IPS-18c (cell line): ENCODE measurements at regions not wholly inside any gene's neighbourhood (a gene's known extent, or its start where the extent isn't known, plus 50 kb on each side); places are given as distances from the start of the nearest gene placed in this dataset.
"Not testable (repeated sequence)": the region's sequence is repeated elsewhere in the genome, so short reads cannot be mapped to it uniquely, and the experiment has no call there.

ENCODE experiments used
- H3K4me3 ChIP-seq: 2 replicates; pipeline ENCODE4 v1.7.0; 2013; ENCODE audit warnings: low read depth, mild to moderate bottlenecking, low read length, moderate library complexity; ENCODE audit not compliant: insufficient read depth
- H3K9me3 ChIP-seq: one replicate; pipeline ENCODE4 v1.6.1; 2013; ENCODE audit warnings: mild to moderate bottlenecking, low read length, moderate library complexity; ENCODE audit not compliant: control insufficient read depth, insufficient read depth

DNA sequence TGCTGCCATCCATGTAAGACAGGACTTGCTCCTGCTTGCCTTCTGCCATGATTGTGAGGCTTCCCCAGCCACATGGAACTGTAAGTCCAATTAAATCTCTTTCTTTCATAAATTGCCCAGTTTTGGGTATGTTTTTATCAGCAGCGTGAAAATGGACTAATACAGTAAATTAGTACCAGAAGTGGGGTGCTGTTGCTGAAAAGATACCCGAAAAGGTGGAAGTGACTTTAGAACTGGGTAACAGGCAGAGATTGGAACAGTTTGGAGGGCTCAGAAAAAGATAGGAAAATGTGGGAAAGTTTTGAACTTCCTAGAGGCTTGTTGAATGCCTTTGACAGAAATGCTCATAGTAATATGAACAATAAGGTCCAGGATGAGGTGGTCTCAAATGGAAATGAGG is 253.3 kb downstream of the YTHDC2 start:
- not testable (repeated sequence) for H3K9me3 ChIP-seq

DNA sequence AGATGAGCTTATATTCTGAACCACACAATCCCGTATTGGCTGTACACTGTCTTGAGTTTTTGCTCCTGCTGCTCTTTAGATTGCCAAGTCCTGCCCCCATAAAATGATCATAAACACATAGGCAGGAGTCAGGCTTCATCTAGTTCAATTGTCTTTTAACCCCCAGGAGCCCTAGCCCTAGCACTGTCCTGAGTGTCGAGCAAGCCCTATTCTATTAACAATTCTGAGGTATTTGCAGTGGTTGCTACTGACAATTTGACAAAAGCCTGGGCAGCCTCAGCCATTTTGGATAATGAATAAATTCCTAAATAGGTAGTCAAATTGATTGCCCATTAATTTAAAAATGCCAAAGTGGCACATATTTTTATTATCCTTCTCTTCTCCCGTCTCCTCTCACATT is 257.2 kb downstream of the YTHDC2 start:
- Histone ChIP-seq H3K4me3 (no peak overlapping the region), H3K9me3 (peaks cover 5% of the 10 kb centered on the region)

More for the DNA sequence above, 253.3 kb downstream of the YTHDC2 start:
- not testable (repeated sequence) for H3K4me3 ChIP-seq

DNA sequence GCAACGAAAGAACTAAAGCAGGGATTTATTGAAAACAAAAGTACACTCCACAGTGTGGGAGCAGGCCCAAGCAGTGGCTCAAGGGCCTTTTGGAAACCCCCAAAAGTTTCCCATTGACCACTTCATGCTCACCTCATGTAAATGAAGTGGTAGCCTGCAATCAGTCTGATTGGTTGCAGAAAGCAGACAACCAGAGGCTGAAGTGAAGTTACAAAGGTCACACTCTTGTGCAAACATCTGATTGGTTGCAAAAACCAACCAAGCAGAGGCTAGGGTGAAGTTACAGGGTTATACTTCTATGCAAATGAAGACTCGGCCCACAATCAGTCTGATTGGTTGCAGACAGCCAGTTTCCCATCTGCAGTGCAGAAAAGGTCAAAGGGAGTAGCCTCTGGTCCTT is 258.0 kb downstream of the YTHDC2 start:
- H3K9me3 ChIP-seq: peaks cover 5% of the 10 kb centered on the region
- H3K4me3 ChIP-seq: no peak overlapping the region

DNA sequence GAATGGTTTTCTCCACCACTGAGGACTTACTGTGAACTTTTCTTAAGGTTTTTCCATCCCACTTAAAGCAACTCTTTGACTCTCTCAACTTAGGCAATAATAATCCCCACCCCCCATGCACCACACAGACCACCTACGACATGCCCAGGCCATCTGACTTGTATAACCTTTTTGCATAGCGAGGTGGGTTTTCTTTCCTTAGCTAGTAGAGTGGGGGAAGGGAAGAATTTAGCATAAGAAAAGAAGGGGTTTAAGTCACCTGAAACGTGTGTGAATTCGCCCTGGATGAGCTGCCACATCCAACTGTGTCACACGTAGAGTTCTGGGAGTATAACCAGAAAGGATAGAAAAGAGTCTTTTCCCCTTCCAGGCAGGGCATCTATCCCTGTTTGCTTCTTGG is 262.7 kb downstream of the YTHDC2 start:
- Histone ChIP-seq H3K4me3 (no peak overlapping the region), H3K9me3 (no peaks in the 10 kb centered on the region)

DNA sequence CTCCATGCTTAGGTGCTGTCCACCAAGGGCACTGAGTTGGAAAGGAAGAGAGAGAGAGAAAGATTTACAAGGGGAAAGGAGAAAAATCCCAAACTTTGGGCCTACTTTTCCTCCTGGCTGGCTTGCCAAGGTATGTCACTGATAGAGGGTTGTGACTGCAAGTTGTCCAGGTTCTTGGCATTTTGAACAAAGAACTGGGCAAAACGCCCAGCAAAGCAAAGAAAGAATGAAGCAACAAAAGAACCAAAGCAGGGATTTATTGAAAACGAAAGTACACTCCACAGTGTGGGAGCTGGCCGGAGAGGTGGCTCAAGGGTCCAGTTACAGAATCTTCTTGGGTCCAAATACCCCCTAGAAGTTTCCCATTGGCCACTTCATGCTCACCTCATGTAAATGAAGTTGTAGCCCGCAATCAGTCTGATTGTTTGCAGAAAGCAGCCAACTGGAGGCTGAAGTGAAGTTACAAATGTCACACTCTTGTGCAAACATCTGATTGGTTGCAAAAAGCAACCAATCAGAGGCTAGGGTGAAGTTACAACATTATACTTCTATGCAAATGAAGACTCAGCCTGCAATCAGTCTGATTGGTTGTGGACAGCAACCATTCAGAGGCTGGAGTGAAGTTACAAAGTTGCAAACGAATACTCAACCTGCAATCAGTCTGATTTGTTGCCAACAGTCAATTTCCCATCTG is 263.5 kb downstream of the YTHDC2 start:
- no peaks in the 10 kb centered on the region for H3K9me3 ChIP-seq
- H3K4me3 ChIP-seq: no peak overlapping the region; the same call in 1 of the 2 replicates

DNA sequence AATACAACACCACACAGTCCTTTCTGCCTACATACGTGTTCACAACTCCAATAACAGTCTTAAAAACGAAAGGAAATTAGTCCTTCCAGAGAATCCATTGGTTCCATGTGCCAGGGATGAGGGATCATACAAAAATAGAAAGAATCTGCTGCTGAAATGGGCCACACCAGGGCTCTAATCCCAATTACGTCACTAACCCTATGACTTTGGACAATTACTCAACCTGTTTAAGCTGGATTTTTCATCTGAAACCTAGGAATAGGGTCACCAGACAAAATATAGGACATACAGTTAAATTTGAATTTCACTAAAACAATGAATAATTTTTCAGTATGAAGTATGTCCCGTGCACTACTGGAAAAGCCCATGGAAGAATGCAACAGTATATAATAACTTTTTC is 264.7 kb downstream of the YTHDC2 start:
- Histone ChIP-seq H3K4me3 (no peak overlapping the region), H3K9me3 (no peaks in the 10 kb centered on the region)

DNA sequence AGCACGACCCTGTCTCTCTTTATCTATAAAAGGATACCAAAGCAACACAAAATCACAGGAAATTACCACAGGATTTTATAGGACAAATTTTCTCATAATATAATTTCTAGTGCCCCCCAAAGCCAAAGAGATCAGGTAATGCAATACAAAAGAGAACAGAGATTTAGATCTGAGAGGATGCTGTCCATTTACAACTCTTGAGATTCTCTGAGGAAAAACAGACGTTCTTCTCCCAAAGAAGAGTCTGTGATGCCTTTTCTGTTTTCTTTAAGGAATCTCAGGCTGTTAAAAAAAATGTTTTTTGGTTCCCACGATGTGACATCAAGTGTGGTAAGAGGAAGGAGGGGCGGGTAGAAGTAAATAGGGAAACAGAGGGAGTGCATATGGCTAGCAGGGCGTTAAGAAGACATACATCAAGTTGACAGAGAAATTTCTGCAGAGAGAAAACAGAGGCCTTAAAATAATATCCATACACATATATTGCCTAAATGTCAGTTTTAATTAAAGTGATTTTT is 274.7 kb downstream of the YTHDC2 start:
- Histone ChIP-seq H3K4me3 (no peak overlapping the region), H3K9me3 (no peaks in the 10 kb centered on the region)

DNA sequence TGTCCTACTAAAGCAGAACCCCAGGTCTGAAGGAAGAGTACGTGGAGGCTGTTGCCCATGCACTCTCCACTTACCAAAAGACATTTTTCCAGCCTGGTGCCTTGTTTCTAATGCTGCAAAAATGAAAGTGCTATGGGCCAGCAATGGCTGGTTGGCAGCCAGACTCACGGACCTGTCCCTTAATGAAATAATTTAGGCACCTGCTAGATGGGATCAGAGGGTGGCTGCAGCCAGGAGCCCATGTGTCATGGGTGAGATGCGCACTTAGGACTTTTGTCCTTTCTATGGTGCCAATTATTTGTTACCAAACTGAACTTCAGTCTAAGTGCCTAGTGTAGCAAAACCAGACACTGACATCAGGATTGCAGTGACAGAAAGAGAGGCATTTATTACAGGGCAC is 276.3 kb downstream of the YTHDC2 start:
- no peaks in the 10 kb centered on the region for H3K9me3 ChIP-seq
- no peak overlapping the region for H3K4me3 ChIP-seq

DNA sequence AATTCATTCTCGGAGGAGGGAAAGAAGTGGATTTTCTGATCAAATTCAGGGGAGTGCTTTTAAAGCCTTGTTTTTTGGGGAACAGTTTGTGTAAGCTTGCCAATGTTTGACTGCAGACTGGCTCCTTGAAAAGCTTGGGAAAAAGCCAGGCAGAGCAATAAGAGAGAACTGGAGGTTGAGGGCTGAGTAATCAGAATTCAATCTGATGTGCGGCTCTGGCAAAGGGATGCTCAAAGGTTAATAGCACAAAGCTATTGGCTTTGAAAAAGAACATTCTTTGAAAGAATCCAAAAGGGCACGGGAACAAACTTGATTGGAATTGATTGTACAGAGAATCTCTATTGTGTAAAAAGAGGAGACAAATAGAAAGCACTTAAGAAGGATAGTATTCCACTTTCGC is 279.3 kb downstream of the YTHDC2 start:
- H3K4me3 ChIP-seq: no peak overlapping the region
- no peaks in the 10 kb centered on the region for H3K9me3 ChIP-seq

DNA sequence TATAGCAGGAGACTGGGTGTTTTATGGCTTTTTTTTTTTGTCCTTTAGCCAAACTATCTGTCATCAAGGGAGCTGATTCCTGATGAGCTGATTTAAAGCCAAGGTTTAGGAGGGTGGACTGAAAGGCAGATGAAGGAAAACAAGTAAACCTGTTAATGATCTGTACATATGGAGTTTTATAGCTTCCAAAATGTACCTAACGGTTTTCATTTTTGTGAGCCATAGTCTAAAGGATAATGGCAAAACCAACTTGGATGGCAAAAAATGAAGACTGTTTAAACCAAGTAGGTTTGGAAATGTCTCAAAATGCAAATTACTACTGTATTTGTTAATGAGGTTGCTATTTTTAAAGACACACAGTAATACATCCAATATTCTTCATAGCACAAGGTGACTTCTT is 281.5 kb downstream of the YTHDC2 start:
- Histone ChIP-seq H3K4me3 (no peak overlapping the region), H3K9me3 (no peaks in the 10 kb centered on the region)

DNA sequence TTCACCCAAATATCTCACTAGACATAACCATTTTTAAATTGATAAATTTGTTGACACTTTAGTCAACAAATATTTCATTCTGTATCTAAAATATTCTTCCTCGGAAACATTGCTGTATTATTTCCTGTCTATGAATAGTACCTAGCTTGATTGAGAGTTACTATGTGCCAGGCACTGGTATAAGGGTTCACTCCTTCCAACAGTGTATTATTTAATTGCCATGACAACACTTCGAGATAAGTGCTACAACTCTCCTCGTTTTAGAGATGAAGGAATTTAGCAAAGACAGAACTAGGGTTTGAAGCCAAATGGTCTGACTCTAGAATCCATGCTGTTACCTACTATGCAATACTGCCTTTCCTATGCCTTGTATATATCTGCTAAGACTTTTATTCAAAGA is 287.2 kb downstream of the YTHDC2 start:
- Histone ChIP-seq H3K9me3 (no peaks in the 10 kb centered on the region), H3K4me3 (no peak overlapping the region)

DNA sequence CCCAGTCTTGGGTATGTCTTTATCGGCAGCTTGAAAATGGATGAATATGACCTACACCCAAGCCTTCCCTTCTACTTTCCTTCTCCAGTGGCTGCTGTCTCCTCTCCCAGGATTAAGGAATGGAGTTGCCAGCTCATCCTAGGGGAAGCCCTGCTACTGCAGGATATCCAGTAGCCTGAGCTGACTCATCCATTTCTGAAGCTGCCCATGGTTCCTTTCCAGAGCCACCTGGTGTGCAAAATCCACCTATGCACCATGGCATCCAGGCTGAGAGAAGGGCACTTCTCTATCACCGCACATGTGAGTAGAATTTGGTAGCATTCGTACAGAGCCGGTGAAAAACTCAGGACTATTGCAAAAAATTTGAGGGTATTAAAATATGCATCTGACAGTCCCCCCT is 290.8 kb downstream of the YTHDC2 start:
- Histone ChIP-seq H3K9me3 (no peaks in the 10 kb centered on the region), H3K4me3 (no peak overlapping the region)

DNA sequence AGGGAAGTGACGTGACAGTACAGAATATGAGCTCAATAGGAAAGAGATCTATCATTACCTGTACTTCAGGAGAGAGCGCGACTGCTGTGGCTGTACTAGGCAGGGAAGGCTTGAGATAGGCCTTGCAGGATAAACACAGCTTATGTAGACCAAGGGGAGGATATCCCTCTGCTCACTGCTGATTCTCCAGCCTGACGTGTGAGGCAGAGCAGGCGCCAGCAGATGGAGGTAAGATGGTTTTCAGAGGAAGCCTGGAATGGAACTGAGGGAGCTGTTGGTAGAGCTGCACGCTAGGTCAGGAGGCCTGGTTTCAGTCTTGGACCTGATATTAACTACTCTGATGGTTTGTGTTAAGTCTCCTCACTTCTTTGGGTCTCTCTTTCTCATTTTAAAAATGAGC is 291.4 kb downstream of the YTHDC2 start:
- Histone ChIP-seq H3K9me3 (no peaks in the 10 kb centered on the region), H3K4me3 (no peak overlapping the region)

DNA sequence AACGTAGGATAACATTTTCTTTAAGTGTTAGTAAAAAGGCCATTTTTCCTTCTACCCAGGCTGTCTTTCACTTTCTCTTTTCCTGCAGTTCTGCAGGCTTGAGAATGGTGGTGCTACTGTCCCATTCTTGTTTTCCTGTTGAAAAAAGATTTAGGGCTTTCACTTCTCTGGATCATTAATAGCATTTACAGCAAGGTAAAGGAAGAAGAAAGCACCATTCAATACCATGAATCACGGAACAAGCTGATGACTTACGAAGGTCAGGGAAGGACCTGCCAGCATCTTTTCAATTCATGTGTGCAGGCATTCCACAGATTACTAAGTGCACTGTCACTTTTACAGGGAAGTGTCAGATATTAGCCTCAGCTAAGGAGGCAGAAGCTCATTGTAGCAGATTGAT is 292.8 kb downstream of the YTHDC2 start:
- H3K4me3 ChIP-seq: no peak overlapping the region
- no peaks in the 10 kb centered on the region for H3K9me3 ChIP-seq

DNA sequence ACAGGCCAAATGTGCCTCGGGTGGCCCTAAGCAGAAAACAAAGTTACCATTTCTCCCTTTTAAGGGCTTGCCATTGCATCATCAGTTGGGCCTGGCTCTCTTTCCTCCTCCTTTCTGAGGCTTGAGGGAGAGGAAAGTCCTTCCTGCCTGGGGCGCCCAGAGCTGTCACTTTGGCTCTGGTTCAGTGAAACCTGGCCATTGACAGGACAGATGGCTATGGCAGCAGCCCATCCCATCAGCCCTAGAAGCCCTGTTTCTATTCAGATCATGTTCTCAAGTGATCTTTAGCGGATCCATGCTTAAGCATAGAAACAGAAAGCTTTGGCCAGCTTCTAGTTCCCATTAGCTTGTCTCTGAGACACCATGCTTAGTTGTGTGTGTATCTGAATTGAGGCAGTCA is 293.4 kb downstream of the YTHDC2 start:
- no peak overlapping the region for H3K4me3 ChIP-seq
- H3K9me3 ChIP-seq: no peaks in the 10 kb centered on the region

DNA sequence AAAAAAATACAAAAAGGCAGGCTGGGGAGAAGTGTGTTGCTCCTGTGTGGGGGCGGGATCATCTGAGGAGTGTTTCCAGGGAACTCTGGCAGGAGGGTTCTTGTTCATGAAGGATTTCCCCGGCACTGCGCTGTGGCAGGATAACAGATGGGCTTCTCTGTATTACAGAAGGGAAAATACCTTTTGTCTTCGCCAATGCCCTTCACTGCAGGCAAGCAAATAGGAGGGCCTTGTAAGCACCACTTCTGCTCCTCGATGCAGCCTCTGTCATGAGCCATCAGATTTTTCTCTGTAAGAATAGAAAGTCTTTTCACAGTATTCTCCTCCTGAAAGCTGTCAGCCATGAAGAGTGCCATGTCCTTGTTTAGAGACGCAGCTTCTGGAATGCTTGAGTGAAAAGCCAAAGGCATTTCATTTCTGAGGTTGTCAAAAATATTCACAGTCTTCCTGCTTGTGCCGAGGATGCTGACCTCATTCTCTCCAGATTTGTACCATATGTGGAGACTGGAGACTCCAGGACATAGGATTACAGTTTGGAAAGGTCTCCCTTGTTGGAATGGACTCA is 294.0 kb downstream of the YTHDC2 start:
- Histone ChIP-seq H3K4me3 (no peak overlapping the region), H3K9me3 (no peaks in the 10 kb centered on the region)

DNA sequence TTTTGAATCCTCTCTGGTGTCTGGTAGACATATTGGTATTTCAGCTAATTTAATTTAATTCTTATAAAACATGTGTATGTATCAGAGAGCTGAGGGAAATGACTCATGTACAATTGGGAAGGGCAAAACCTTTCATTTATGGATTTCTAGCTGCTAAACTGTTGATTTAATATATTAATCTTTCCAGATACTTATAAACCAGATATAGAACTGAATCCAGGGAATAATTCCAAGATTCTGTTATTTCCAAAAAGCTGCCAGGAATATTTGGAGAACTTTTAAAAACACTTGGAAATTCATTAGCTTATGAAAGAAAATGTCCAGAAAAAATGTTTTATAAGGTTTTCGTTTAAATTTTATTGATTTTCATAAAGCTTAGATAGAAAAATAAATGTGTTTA is 295.5 kb downstream of the YTHDC2 start:
- no peak overlapping the region for H3K4me3 ChIP-seq
- no peaks in the 10 kb centered on the region for H3K9me3 ChIP-seq

DNA sequence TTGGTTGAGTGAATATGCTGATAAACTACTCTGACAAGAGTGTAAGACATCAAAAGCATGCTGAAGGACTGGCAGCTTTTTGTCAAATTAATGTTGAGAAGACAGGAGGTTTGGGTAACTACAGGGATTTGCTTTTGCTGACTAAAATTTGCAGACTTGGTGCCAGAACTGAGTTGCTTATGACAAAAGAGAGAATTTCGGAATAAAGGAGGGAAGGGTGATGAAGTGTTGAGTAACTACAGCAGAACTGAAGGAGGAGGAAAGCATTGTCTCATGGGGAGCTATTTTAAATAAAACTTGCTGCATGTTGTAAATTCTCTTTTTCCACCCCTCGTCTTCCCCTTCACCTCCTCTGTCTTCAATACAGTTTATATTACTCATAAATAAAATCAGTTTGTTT is 296.1 kb downstream of the YTHDC2 start:
- H3K4me3 ChIP-seq: no peak overlapping the region
- no peaks in the 10 kb centered on the region for H3K9me3 ChIP-seq

DNA sequence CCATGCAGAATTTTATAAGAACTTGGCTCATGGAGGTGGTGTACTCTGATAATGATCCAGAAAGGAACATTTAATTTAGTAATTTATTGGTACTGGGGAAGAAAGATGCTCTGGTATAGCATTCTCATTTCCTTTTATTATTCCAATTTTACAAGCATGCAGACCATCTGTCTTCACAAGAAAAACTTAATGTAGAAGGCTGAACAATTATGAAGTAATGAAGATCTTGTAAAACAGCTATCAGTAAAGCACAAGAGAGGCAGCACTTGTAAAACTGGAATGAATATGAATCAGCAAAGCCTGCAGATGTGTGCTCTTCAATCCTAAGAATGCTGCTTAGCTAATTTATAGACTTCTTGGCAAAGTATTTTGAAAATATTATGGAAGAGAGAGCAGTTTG is 300.0 kb downstream of the YTHDC2 start:
- Histone ChIP-seq H3K9me3 (no peaks in the 10 kb centered on the region), H3K4me3 (no peak overlapping the region)
